GM23248 (cell line): ENCODE measurements at regions not wholly inside any gene's neighbourhood (a gene's known extent, or its start where the extent isn't known, plus 50 kb on each side); places are given as distances from the start of the nearest gene placed in this dataset.

ENCODE experiments used
- DNase-seq: peaks from one replicate; pipeline ENCODE4 v3.0.0-alpha.2; 2015
- H2AFZ ChIP-seq: fragments of 200-600 bp; sonication (generic); 2 replicates; pipeline ENCODE4 v1.6.1; 2016; ENCODE audit warnings: antibody characterized with exemption
- H3F3A ChIP-seq: fragments of 200-600 bp; sonication (generic); 2 replicates; pipeline ENCODE4 v1.6.1; 2016; ENCODE audit warnings: mild to moderate bottlenecking, antibody characterized with exemption, mixed run types; ENCODE audit not compliant: insufficient read depth
- H3K27ac ChIP-seq: fragments of 200-600 bp; sonication (generic); 2 replicates; pipeline ENCODE4 v1.5.1; 2016; ENCODE audit warnings: mild to moderate bottlenecking
- H3K27me3 ChIP-seq: fragments of 200-600 bp; sonication (generic); replicated peaks from 2 replicates; pipeline ENCODE4 v1.6.1; 2016; ENCODE audit warnings: mild to moderate bottlenecking; ENCODE audit not compliant: insufficient read depth
- H3K36me3 ChIP-seq: fragments of 200-600 bp; sonication (generic); 2 replicates; pipeline ENCODE4 v1.6.1; 2016; ENCODE audit warnings: low read depth, mild to moderate bottlenecking
- H3K4me1 ChIP-seq: fragments of 200-600 bp; sonication (generic); 2 replicates; pipeline ENCODE4 v1.6.1; 2016; ENCODE audit warnings: mild to moderate bottlenecking; ENCODE audit not compliant: insufficient read depth
- H3K4me2 ChIP-seq: fragments of 200-600 bp; sonication (generic); one replicate; pipeline ENCODE4 v1.6.1; 2016; ENCODE audit warnings: mild to moderate bottlenecking; ENCODE audit not compliant: unreplicated experiment
- H3K4me3 ChIP-seq: fragments of 200-600 bp; sonication (generic); 2 replicates; pipeline ENCODE4 v1.5.1; 2016; ENCODE audit warnings: mild to moderate bottlenecking
- H3K79me2 ChIP-seq: fragments of 200-600 bp; sonication (generic); 2 replicates; pipeline ENCODE4 v1.6.1; 2016; ENCODE audit warnings: mild to moderate bottlenecking; ENCODE audit not compliant: insufficient read depth
- H3K9ac ChIP-seq: fragments of 200-600 bp; sonication (generic); 2 replicates; pipeline ENCODE4 v1.6.1; 2016; ENCODE audit warnings: mild to moderate bottlenecking
- H3K9me2 ChIP-seq: fragments of 200-600 bp; sonication (generic); 2 replicates; pipeline ENCODE4 v1.6.1; 2016; ENCODE audit warnings: mixed run types, mild to moderate bottlenecking, moderate library complexity; ENCODE audit not compliant: insufficient read depth
- H3K9me3 ChIP-seq: fragments of 200-600 bp; sonication (generic); one replicate; pipeline ENCODE4 v1.6.1; 2017; ENCODE audit warnings: low read depth
- H4K20me1 ChIP-seq: fragments of 200-600 bp; sonication (generic); 2 replicates; pipeline ENCODE4 v1.6.0; 2016; ENCODE audit not compliant: insufficient read depth
- EZH2 ChIP-seq: fragments of 200-600 bp; sonication (generic); IDR thresholded peaks from 2 replicates; pipeline ENCODE4 v1.6.1; 2018; ENCODE audit warnings: antibody characterized with exemption, mild to moderate bottlenecking; ENCODE audit not compliant: insufficient read depth, poor library complexity, severe bottlenecking
- EZH2phosphoT487 ChIP-seq: fragments of 200-600 bp; sonication (generic); IDR thresholded peaks from 2 replicates; pipeline ENCODE4 v1.6.1; 2018; ENCODE audit warnings: antibody characterized with exemption, moderate library complexity, mild to moderate bottlenecking, low read depth; ENCODE audit not compliant: insufficient read depth
- WGBS, 2 experiments: methylation state at CpG; one replicate each; pipeline ENCODE4 v1.1.6; 2015 to 2017; ENCODE audit warnings: low lambda C conversion rate in 2 of 2, low coverage in 1 of 2; ENCODE audit errors: missing lambda C conversion rate in 2 of 2; 5-methylcytosine and 5-hydroxymethylcytosine counted together
- in situ Hi-C: fragments of 300-500 bp; cut with MboI; formaldehyde crosslinking; loops from 2 replicates; pipeline ENCODE4 v1.15.0; 2020

- Histone ChIP-seq H3K79me2 (no peaks in the 10 kb centered on the region), H3K4me2 (no peak overlapping the region), H3K9me2 (no peaks in the 10 kb centered on the region), H3K27me3 (no peaks in the 10 kb centered on the region), H3F3A (no peaks in the 10 kb centered on the region), H3K9ac (no peak overlapping the region), H3K27ac (no peak overlapping the region), H4K20me1 (no peaks in the 10 kb centered on the region), H3K9me3 (no peaks in the 10 kb centered on the region), H3K4me1 (no peaks in the 10 kb centered on the region), H3K4me3 (no peak overlapping the region), H3K36me3 (no peaks in the 10 kb centered on the region), H2AFZ (no peak overlapping the region)
- 15 to 29% methylated on average over 1 of the region's 1 CpG for WGBS, 2 experiments
- TF ChIP-seq EZH2phosphoT487 (no peak), EZH2 (no peak)
- in situ Hi-C loops: no loop called here
- no peak for DNase-seq
These were observed 257.7 kb downstream of the DIPK2A start for GRCh38 chr3:144229330-144229729.

- no peak overlapping the region for H3K27ac ChIP-seq
- H3K4me3 ChIP-seq: no peak overlapping the region
- no peak for DNase-seq
- no peaks in the 10 kb centered on the region for H3K79me2 ChIP-seq
- in situ Hi-C loops: no loop called here
- no peaks in the 10 kb centered on the region for H3K27me3 ChIP-seq
- no peak overlapping the region for H3K4me2 ChIP-seq
- H4K20me1 ChIP-seq: no peaks in the 10 kb centered on the region
- no peaks in the 10 kb centered on the region for H3K9me3 ChIP-seq
- H3K4me1 ChIP-seq: no peaks in the 10 kb centered on the region
- no peak overlapping the region for H2AFZ ChIP-seq
- no peak overlapping the region for H3K9ac ChIP-seq
- H3K36me3 ChIP-seq: no peaks in the 10 kb centered on the region
- H3F3A ChIP-seq: no peaks in the 10 kb centered on the region
- TF ChIP-seq EZH2: no peak
- no peak for TF ChIP-seq EZH2phosphoT487
- no peaks in the 10 kb centered on the region for H3K9me2 ChIP-seq
These were observed 258.3 kb downstream of the DIPK2A start for GRCh38 chr3:144229953-144230352.

- no peak overlapping the region for H3K27ac ChIP-seq
- no peak overlapping the region for H3K9ac ChIP-seq
- no peaks in the 10 kb centered on the region for H3K36me3 ChIP-seq
- no peak overlapping the region for H3K4me2 ChIP-seq
- in situ Hi-C loops: no loop called here
- WGBS, 2 experiments: 46 to 49% methylated on average over 2 of the region's 2 CpGs
- TF ChIP-seq EZH2 (no peak), EZH2phosphoT487 (no peak)
- H3K4me1 ChIP-seq: no peaks in the 10 kb centered on the region
- no peak for DNase-seq
- no peak overlapping the region for H2AFZ ChIP-seq
- H3K27me3 ChIP-seq: no peaks in the 10 kb centered on the region
- no peaks in the 10 kb centered on the region for H3K79me2 ChIP-seq
- H3K9me3 ChIP-seq: no peaks in the 10 kb centered on the region
- no peaks in the 10 kb centered on the region for H4K20me1 ChIP-seq
- H3F3A ChIP-seq: no peaks in the 10 kb centered on the region
- no peak overlapping the region for H3K4me3 ChIP-seq
- no peaks in the 10 kb centered on the region for H3K9me2 ChIP-seq
These were observed 263.9 kb downstream of the DIPK2A start for GRCh38 chr3:144235489-144235888.

- H3K9me3 ChIP-seq: no peaks in the 10 kb centered on the region
- H4K20me1 ChIP-seq: no peaks in the 10 kb centered on the region
- DNase-seq: no peak
- H3K9me2 ChIP-seq: no peaks in the 10 kb centered on the region
- WGBS, 2 experiments: 31 to 33% methylated on average over 5 of the region's 5 CpGs
- H3K4me1 ChIP-seq: no peaks in the 10 kb centered on the region
- in situ Hi-C loops: no loop called here
- H3K9ac ChIP-seq: no peak overlapping the region
- H2AFZ ChIP-seq: no peak overlapping the region
- TF ChIP-seq EZH2phosphoT487: no peak
- H3K27me3 ChIP-seq: no peaks in the 10 kb centered on the region
- H3K36me3 ChIP-seq: no peaks in the 10 kb centered on the region
- H3F3A ChIP-seq: no peaks in the 10 kb centered on the region
- no peak overlapping the region for H3K4me3 ChIP-seq
- H3K79me2 ChIP-seq: no peaks in the 10 kb centered on the region
- no peak overlapping the region for H3K27ac ChIP-seq
- H3K4me2 ChIP-seq: no peak overlapping the region
These were observed 265.7 kb downstream of the DIPK2A start for GRCh38 chr3:144237351-144237750.

- no peaks in the 10 kb centered on the region for H4K20me1 ChIP-seq
- 14 to 24% methylated on average over 4 of the region's 4 CpGs for WGBS, 2 experiments
- TF ChIP-seq EZH2: no peak
- TF ChIP-seq EZH2phosphoT487: no peak
- H3K36me3 ChIP-seq: no peaks in the 10 kb centered on the region
- no peak overlapping the region for H3K9ac ChIP-seq
- no peak for DNase-seq
- no peak overlapping the region for H3K4me2 ChIP-seq
- no peak overlapping the region for H3K27ac ChIP-seq
- H3K4me1 ChIP-seq: no peaks in the 10 kb centered on the region
- H3K4me3 ChIP-seq: no peak overlapping the region
- H2AFZ ChIP-seq: no peak overlapping the region
- in situ Hi-C loops: no loop called here
- H3K9me3 ChIP-seq: no peaks in the 10 kb centered on the region
- no peaks in the 10 kb centered on the region for H3K27me3 ChIP-seq
- H3K79me2 ChIP-seq: no peaks in the 10 kb centered on the region
- H3F3A ChIP-seq: no peaks in the 10 kb centered on the region
- no peaks in the 10 kb centered on the region for H3K9me2 ChIP-seq
These were observed 269.8 kb downstream of the DIPK2A start for GRCh38 chr3:144241404-144241803.
